Activated CD4-positive, alpha-beta T cell treated with anti-CD3 and anti-CD28 coated beads for 24 hours (primary cell): ENCODE measurements at regions not wholly inside any gene's neighbourhood (a gene's known extent, or its start where the extent isn't known, plus 50 kb on each side); places are given as distances from the start of the nearest gene placed in this dataset.
"Not testable (repeated sequence)": the region's sequence is repeated elsewhere in the genome, so short reads cannot be mapped to it uniquely, and the experiment has no call there.

Experiments
- DNase-seq, 2 donors: peaks; one replicate each; pipeline ENCODE4 v3.0.0-alpha.2; 2020; ENCODE audit warnings: low read depth in 2 of 2

DNA sequence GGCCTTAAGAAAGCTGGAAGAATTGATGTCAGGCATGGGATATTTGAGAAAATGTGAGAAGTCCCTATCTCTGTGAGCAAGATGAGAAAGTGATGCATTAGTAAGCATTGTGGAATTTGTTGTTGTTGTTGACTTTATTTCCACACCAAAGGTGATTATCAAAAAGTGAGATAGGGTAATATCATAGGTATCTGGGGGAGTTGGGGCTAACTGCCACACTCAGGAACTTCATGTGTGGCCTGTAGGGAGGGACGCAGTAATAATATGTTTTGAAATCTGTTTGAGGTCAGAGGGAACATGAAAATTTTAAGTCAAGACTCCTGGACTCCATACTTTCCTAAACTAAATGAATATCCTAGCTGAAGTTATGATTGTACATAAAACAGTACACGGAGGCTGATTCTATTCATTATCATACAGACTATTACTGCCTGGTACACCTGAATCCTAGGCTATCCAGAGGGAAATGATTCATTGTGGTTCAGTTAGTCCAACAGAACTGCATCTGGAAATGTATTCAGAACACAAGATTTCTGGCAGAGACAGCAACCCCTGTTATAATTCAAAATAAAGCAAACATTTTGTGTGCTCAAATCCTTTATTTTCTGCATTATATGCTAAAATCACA lies 304.8 kb downstream of the CPS1 start:
- DNase-seq, result no peak

DNA sequence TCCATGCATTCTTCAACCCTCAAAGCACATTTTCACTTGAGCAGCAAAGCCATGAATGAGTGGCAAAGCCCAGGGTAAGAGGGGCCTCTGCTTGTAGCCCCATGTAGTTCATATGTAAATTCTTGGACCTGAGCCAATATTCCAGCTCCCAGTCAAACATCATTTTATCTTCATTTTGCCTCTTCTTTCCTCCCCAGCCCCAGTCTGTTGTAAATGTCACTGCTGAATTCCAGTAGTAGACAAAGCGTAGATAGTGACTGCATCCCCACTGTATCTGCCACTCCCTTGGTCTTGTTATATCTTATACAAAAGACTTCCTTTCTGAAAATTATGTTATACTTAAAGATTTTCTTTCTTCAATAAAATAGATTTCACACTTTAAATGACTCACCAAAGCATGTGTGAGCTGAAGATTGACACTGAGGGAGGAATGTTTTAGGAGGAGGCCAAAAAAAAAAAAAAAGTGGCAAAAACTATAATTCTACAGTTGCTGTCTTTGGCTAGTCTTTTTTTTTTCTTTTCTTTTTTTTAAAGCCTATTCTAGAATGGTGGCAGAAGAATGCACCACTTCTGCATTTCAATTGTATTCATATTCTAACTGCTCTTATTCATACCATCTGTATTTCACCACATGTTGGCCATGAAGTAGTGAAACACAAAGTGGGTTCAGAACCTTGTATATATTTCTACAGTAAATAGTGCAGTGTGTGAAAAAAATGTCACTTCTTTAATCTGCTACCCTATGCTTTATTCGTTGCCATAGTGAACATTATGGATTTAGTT lies 306.1 kb downstream of the CPS1 start:
- DNase-seq, result no peak

DNA sequence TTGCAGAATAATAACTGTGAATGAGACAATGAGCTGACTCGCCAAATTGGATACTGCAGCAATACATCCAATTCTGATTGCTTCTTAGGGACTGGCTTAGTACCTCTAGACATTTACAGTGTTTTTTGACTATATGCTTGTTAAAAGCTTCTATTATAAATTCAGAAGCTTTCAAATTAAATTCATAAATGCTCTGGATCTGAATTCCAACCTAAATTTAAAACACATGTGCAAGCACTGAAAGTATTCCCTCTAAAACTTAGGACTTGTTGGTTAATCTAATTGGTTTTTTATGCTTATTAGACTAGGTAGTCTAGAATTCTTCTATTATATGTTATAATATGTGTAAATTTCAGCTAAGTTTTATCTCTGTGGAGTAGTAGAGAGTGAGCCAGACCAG lies 306.9 kb downstream of the CPS1 start:
- DNase-seq, result no peak

DNA sequence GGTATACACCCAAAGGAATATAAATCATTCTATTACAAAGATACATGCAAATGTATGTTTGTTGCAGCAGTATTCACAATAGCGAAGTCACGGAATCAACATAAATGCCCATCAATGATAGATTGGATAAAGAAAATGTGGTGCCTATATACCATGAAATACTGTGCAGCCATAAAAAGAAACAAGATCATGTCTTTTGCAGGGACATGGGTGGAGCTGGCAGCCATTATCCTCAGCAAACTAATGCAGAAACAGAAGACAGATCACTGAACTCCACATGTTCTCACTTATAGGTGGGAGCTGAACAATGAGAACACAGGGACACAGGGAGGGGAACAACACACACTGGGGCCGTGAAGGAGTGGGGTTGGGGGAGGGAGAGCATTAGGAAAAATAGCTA lies 315.2 kb downstream of the CPS1 start:
- not testable (repeated sequence) for DNase-seq

DNA sequence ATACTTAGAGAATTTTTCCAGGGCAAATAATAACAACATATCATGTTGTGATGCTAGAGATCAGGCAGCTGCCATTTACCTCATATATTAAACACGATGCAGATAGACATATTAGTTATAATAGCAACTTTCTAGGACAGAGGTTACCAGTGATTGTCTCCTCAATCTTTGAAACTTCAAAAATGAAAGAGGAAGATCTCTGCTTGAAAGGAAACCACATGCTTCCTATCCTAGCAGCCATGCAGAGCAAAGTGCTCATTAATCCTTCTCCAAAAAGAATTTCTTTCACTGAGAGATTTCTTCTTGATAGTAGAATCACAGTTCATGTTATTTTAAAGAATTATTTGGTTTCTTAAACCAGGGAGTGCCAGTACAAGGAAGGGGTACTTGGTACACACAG lies 317.2 kb downstream of the CPS1 start:
- DNase-seq, result no peak

DNA sequence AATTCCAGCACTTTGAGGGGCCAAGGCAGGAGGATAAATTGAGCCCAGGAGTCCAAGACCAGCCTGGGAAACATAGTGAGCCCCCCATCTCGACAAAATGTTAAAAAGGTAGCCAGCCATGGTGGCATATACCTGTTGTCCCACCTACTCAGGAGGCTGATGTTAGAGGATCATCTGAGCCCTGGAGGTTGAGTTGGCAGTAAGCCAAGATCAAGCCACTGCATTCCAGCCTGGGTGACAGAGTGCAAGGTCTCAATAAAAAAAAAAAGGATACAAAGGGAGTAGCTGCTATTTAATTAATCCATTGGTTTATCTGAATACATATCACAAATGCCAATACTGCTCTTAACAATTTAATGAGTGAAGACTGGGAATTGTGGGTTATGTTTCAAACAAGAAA lies 327.8 kb downstream of the CPS1 start:
- DNase-seq, result no peak

DNA sequence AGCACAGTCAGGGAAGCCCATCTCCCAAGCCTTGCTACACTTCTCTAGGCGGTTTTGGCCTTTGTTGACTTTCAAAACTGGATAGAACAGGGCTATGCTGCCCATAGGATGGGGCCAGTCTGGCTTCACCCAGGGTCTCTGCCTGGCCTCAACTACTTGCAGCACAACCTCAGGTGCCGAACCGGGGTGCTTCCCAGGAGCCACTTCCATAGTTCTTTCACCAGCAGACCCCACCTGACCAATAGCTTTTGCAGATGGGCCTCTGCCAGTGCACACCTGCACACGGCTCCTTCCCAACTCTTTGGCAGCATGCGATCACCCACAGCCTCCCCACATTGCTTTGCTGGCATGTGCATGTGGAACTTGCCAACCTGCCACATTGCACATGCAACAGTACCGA lies 331.6 kb downstream of the CPS1 start:
- no peak for DNase-seq

DNA sequence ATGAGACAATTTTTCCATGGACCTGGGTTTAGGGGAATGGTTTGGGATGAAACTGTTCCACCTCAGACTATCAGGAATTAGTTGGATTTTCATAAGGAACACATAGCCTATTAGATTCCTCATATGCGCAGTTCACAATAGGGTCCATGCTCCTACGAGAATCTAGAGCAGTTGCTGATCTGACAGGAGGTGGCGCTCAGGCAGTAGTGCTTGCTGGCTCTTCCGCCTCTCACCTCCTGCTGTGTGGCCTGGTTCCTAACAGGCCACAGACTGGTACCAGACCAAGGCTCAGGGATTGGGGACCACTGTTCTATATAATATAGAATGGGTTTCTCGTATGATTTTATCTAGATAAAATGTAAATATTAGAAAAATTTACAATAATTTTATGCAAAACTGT lies 338.7 kb downstream of the CPS1 start:
- DNase-seq, result no peak

DNA sequence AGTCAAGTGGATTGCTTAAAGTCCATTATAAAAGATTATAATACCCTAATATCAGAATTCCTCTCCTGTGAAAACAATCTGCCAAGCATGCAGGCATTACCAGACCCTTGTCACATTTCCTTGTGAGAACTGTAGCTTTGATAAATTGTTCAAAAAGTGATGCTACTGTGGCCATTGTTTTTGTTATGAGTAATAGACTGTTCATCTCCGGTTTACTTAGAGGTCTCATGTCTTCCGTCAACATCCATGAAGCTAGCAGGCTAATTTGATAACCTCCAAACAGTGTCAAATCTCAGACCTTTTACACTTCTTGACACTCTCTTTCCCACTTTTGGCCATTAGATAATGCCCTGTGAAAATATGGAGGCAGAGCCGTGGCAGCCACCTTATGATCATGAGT lies 342.7 kb downstream of the CPS1 start:
- DNase-seq, result no peak

DNA sequence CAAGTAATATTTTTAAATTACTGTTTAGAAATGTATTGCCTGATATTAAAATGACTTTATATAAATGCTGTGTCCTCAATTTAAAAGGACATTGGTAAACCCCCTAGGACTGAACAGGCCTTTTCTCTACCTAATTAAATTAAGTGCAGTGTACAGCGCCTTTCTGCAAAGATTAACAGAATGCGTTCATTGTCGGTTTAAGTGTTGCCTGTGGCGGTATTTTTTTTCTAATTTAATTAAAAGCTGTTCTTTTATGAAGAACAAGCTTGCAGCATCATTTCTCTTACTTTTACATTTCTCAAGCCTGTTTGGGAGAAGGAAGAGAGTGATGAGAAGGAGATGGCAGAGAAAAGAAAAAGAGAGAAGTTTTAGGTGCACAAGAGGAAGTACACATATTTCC lies 344.9 kb downstream of the CPS1 start:
- DNase-seq, result no peak

DNA sequence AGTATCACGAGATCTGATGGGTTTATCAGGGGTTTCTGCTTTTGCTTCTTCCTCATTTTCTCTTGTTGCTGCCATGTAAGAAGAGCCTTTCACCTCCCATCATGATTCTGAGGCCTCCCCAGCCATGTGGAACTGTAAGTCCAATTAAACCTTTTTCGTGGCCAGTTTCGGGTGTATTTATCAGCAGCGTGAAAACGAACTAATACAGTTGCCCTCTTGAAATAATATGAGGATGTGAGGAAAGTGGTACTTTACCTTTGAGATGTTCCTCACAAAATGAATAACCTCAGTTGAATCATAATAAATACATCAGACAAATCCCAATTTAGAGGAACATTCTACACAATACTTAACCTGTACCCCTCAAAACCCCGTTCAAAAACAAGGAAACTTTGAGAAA lies 356.4 kb downstream of the CPS1 start:
- no peak for DNase-seq

DNA sequence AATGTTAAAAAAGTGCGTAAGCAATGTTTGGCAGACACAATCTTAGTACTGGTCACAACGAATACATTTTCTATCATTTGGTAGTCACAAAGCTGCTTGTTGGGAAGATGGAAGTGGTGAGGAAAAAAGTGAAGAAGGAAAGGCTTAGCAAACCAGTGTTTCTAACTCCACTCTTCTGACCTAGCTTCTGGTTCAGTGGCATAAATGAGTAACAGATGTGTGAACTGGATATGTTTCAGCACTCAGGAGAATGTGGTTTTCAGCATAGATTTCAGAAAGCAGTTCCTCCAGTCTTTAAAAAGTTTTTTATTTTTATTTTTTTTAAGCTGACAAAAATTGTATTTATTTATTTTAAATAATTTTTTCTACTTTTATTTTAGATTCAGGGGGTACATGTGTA lies 357.1 kb downstream of the CPS1 start:
- DNase-seq, result no peak

DNA sequence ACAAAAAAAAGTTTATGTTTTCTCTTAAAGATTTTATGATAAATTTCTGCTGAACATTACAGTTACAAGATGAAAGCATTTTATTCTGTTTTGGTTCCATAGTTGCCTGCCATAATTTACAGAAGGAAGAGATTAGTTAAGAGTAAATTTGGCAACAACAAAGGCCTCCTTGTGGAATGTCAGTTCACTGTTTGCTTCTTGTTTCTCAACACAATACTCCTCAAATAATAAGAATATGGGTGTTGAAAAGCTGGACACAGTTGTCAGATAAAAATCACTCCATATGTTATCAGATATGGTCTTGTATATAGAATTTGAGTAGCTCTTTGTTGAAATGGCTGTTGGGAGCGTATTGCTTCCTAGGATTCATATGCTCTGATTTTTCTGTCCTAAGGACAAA lies 359.5 kb downstream of the CPS1 start:
- DNase-seq, result no peak

DNA sequence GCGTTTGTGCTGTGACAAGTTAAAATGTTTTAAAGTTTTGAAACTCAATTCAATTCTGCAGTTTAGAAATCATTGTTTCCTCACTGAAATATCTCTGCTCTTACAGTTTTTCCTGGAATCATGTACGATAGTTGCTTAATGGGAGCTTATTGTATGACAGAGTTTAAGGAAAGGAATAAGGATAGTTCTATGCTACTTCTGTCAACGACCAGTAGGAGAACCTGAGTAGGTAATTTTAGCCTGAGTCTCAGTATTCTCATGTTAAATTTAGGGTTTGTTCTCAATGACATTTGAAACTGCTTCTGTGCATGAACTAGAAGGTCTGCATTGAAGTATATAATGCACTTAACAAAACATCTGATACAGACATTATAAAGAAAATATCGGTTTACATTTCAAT lies 361.1 kb downstream of the CPS1 start:
- DNase-seq, result no peak

DNA sequence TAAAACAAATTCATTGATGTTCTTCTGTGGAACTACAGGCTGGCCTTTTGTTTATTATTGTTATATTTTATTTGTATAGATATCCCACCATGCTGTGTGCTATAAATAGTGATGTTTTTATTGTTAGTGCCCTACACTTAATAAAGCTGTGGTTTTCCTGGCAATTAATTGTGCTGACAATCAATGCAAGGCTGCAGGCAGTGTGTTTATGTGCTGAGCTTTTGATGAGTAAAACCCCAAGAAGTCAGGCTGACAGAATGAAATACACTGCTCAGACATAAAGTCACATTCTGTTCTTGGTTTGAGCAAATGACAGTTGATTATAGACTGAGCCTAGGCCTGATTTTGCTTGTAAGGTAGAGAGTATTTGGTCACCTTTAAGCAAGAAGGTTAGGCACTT lies 362.7 kb downstream of the CPS1 start:
- DNase-seq, result no peak

DNA sequence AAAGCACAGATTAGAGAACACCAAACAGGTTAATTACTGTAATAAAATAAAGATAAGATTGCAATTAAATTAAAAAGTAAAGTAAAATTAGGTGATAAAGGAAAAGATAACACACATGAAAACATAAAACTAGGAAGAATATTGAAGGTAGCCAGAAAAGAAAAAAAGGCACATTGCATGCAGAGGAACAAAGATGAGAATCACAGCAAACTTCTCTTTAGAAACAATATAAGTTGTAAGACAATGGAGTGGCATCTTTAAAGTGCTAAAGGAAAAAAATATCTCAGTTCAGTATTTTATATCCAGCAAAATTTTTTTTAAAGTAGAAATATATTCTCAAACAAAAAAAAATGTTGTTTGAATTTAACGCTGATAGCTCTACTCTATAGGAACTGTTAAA lies 366.0 kb downstream of the CPS1 start:
- no peak for DNase-seq

DNA sequence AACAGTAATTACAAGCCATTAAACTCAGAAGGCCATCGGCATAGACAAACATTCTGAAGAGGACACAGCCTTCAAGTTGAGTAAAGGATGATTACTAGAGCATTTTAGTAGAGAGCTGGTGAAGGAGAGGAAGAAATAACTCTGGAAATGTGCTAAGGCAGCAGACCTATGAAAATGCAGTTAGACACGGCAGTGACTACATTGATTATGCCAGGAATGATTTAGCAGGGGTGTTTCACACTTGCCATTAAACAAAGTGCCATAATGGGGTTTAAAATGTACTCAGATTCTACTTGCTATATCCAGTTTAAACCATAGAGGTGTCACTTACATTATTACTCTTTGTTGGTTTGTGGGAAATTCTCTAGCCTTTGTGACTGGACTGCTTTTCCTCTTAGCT lies 372.3 kb downstream of the CPS1 start:
- no peak for DNase-seq

DNA sequence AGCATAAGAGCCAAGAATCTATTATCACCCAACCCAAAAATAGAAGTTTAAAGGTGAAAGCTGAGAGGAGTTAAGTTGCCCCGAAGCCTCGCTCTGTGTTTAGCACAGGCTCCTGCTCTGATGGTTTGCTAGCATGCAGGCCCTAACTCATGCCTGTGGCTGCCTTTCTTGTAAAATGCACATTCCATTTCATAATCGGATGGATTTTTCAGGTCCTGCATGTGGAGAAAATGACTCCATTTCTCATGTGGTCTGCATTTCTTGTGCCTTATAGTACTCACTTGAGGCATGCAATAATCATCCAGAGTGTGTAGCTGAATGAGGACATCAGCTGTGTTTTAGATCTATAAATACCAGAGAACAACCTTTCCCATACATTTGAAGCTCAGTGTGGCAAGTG lies 381.8 kb downstream of the CPS1 start:
- no peak for DNase-seq

DNA sequence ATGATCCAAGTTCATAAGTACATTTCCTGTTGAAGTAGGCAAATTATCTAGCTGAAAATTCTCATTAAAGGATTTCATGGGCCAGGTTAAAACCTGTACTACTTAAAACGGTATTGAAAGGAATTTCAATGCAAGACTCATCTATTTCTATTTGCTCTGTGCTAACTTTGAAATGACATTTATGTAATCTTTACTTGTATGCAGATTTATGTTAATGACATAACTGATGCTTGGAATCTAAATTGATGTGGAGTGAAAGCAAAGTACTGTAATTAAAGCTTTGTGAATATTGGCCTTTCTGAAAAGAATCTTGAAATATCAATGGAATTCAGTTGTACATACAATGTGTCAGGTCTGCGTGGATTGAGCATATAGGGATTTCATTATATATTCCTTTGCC lies 390.0 kb downstream of the CPS1 start:
- DNase-seq, result no peak

DNA sequence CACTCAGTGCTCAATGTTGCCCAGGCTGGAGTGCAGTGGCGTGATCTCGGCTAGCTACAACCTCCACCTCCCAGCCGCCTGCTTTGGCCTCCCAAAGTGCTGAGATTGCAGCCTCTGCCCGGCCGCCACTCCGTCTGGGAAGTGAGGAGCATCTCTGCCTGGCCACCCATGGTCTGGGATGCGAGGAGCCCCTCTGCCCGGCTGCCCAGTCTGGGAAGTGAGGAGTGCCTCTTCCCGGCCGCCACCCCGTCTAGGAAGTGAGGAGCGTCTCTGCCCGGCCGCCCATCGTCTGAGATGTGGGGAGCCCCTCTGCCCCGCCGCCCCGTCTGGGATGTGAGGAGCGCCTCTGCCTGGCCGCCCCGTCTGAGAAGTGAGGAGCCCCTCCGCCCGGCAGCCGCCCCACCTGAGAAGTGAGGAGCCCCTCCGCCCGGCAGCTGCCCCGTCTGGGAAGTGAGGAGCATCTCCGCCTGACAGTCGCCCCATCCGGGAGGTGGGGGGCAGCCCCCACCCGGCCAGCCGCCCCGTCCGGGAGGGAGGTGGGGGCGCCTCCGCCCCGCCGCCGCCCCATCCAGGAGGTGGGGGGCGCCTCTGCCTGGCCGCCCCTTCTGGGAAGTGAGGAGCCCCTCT lies 394.1 kb downstream of the CPS1 start:
- not testable (repeated sequence) for DNase-seq

DNA sequence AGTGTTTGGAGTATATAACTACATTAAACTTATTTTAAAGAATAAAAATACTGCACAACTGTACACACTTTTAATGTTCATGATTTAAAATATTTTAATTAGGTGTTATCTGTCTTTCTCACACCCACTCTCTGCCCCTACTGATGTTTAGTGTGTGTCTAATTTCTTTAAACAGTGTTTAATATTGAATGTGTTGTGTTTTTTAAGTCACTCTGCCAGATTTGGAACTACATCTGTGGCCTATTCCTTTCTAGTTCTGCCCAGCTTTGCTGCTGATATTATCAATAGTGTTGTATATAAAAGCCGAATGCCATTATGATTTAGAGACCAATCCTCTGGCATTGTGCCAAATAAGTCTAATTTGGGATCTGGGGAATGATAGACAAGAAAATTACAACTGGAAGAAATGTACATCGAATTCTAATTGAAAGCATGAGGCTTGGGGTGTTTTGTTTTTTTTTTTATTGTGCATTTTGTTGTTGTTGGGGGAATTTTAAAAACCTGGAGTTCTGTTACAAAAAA lies 398.0 kb downstream of the CPS1 start:
- DNase-seq, result no peak

DNA sequence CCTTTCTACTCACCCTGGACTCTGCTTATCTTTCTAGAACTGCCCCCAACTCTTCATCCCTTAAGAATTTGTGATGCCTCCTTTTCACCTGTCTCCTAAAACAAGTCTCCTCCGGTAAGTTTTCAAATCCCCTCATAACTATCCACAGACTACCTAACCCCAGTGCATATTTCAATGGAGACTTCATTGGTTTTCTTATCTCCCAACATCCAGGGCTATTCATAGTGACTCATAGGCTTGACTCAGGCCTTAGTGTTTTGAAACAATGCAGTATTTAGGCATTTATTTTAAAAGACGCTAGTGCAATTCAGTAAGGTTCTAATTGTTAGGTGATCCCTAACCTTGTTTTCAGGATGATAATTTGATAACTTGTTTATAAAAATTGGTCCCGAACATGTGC lies 399.2 kb downstream of the CPS1 start:
- no peak for DNase-seq

DNA sequence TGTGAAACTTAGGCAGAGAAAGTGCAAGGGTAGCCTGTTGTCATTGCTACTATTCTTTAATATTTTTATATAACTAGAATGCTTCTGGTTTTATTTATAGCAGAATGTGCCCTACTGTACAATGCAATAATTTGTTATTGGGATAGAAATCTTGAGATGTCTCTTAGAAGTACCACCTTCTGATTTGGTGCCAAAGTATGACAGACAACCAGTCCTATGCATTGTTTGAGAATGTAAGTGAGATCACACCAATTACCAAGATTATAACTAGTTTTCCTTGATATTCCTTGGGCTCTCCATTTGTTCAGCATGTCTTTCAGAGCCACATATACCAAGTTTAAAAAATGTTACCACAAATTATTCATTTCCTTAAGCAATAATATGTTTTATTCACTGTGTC lies 399.7 kb downstream of the CPS1 start:
- no peak for DNase-seq
